ENCODE measurements at regions not wholly inside any gene's neighbourhood (a gene's known extent, or its start where the extent isn't known, plus 50 kb on each side); places are given as distances from the start of the nearest gene placed in this dataset.

DNA sequence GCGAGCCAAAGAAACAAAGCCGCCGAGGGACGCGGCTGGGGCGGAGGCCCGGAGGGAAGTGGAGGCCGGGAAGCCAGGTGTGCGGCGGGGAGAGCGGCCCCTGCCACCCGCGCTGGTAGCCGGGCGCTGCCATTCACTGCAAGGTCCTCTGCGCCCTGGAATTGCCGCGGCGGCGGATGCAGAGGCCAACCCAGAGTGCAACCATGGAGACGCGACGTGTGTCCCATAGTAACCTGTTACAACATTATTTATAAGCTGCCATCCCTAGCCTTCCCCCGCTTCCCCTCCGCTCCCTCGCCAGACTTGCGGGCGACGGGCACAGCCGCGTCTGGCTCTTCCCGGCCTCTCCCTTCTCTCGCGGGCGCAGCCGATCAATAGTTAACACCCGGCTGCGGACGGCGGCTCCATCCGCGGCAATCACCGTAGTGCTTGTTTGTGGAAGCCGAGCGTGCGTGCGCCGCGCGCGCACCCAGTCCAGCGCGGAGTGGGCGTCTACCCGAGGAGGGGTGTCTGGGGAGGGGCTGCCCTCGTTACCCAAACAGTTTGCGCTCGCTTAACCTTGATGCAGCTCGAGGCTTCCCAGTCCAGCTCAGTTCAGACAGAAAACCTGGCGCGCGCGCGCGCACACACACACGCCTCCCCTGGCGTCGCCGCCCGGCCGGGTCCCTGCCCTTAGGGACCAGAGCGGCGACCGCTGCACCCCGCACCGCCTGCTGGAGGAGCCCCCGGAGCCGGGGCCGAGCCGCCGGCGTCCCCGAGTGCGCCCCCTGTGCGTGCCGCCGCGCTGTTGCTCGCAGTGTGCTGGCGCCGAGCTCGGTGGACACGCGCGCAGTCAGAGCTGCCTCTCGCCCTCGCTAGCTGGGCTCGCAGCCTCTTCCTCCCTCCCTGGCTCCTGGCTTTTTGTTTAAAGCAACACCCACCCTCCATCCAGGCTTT, 165.4 kb upstream of the DPP6 start:
- no peak for DNase-seq (ENCODE audit: low read depth)
- TF ChIP-seq, protein P1, sequence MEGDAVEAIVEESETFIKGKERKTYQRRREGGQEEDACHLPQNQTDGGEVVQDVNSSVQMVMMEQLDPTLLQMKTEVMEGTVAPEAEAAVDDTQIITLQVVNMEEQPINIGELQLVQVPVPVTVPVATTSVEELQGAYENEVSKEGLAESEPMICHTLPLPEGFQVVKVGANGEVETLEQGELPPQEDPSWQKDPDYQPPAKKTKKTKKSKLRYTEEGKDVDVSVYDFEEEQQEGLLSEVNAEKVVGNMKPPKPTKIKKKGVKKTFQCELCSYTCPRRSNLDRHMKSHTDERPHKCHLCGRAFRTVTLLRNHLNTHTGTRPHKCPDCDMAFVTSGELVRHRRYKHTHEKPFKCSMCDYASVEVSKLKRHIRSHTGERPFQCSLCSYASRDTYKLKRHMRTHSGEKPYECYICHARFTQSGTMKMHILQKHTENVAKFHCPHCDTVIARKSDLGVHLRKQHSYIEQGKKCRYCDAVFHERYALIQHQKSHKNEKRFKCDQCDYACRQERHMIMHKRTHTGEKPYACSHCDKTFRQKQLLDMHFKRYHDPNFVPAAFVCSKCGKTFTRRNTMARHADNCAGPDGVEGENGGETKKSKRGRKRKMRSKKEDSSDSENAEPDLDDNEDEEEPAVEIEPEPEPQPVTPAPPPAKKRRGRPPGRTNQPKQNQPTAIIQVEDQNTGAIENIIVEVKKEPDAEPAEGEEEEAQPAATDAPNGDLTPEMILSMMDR (IDR thresholded peaks at IDR 0.05; ENCODE audit: insufficient read depth, low read depth, low read length, missing control alignments): no peak
- no peak overlapping the region for H3K4me3 ChIP-seq (ENCODE audit: low read depth, low read length)

DNA sequence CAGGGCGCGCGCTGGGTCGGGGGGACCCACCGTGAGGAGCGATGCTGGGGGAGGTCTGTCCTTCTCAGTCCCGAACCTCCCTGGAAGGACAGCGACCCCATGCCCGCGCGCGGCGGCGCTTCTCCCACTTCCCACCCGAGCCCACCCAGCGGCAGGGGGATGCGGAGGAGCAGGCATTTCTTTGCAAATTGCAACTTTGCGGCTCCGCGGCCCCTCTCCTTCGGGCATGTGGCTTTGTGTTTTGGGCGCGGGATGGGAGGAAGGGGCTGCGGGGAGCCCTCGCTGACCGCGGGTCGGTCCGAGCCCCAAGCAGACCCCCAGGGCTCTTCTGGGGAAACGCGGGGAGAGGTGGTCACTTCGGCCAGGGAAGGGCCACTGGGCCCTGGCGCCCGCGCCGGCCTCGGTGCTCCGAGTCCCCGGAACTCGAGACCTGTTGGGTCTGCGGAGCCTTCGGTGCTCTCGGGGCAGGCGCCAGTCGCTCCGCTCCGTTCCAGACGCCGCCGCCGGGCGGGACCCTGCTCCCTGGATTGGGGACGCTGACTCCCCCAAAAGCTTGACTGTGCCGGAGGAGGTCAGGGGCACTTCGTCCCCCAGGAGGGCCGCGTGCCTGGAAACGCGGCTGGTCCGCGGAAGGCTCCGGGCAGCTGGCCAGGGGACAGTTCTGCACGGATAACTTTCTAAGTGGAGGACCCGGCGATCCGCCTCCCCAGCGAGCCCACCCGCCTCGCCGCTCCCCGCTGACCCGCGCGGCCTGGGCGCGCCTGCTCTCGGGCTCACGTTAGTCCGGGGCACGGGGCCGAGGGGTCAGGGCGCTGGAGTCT, 164.2 kb upstream of the DPP6 start:
- no peak for DNase-seq (ENCODE audit: low read depth)
- H3K4me3 ChIP-seq (ENCODE audit: low read depth, low read length): no peak overlapping the region
- TF ChIP-seq, protein P1 (IDR thresholded peaks at IDR 0.05; ENCODE audit: insufficient read depth, low read depth, low read length, missing control alignments): no peak

DNA sequence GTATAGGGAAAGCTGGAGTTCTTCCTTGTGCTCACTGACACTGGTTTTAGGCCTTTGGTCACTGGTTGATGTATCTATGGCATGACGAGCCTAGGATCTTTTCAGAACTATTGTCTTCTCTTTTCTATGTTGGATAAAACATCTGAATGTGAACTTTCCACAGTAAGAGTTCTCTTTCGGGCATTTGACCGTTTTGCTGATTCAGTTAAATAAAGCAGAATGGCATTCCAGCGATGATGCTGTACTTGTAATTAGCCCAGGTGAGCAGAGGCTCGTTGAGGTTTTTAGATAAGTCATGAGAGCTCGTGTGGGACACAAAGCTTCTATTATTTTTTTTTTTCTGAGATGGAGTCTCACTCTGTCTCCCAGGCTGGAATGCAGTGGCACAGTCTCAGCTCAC, 160.2 kb upstream of the DPP6 start:
- DNase-seq (ENCODE audit: low read depth): no peak

DNA sequence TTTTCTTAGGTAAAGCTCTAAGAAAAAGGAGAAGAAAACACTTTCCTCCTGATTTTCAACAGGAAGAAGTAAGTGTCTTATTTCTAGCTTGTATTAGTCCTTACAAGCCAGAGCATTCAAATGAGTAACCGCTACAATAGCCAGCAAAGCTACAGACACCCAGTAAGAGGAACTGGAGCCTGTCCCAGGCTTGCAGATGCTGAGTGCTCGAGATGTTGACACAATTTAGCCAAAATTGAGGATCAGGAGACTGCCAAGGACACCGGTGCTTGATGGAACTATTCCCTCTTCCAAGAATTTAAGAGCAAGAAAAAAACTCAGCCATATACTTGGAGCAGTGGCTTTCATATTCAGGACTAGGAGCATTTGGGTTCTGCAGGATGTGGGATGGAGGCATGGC, 149.3 kb upstream of the DPP6 start:
- no peak overlapping the region for H3K4me3 ChIP-seq (ENCODE audit: low read depth, low read length)
- no peak for DNase-seq (ENCODE audit: low read depth)
- TF ChIP-seq, protein P1 (IDR thresholded peaks at IDR 0.05; ENCODE audit: insufficient read depth, low read depth, low read length, missing control alignments): no peak

More for the DNA sequence above, 160.2 kb upstream of the DPP6 start:
- TF ChIP-seq, protein P1 (IDR thresholded peaks at IDR 0.05; ENCODE audit: insufficient read depth, low read depth, low read length, missing control alignments): no peak
- H3K4me3 ChIP-seq (ENCODE audit: low read depth, low read length): no peak overlapping the region

DNA sequence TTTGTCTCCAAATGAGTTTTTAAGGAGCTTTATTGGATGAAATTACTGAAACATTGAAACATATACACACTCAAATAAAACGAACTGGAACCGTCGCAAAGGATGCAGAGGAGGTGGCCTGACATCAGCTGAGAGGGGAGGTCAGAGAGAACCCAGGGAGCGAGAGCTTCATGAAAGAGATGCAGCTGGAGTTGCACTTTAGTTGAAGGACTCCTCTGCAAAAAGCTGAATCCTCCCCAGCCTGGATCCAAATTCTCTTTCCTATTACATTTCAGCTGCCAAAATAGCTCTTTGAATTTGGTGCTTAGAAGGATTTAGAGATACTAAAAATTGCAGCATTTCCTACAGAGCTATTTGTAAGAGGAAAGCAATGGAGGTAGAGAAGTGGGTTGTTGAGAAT, 140.0 kb upstream of the DPP6 start:
- TF ChIP-seq, protein P1 (IDR thresholded peaks at IDR 0.05; ENCODE audit: insufficient read depth, low read depth, low read length, missing control alignments): no peak
- no peak overlapping the region for H3K4me3 ChIP-seq (ENCODE audit: low read depth, low read length)
- DNase-seq (ENCODE audit: low read depth): no peak

DNA sequence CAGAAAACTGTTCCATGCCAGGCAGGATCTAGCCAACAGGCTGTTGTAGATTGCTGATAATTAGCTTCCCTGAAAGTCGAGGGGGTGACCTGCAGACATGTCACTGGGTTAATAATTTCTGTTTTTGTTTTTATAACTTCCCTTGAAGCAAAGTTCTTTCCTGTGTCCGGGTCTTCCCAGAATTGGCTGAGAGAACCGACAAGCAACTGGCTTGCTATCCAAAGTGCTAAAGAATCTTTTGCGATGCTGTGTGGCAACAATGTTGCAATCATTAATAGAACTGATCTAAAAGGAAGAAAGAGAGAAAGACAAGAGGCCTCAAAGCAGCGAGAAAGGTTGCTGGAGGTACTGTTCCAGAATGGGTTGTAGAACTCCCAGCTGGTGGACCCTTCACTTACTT, 132.1 kb upstream of the DPP6 start:
- TF ChIP-seq, protein P1 (IDR thresholded peaks at IDR 0.05; ENCODE audit: insufficient read depth, low read depth, low read length, missing control alignments): no peak
- no peak for DNase-seq (ENCODE audit: low read depth)

More for the DNA sequence above, 132.1 kb upstream of the DPP6 start:
- no peak overlapping the region for H3K4me3 ChIP-seq (ENCODE audit: low read depth, low read length)

Measured in GM12865 (cell line).